GM12878 (cell line): ENCODE measurements at regions not wholly inside any gene's neighbourhood (a gene's known extent, or its start where the extent isn't known, plus 50 kb on each side); places are given as distances from the start of the nearest gene placed in this dataset.

Source experiments
- ATAC-seq: fragments of 200-7000 bp; cut with Tn5 transposase; 3 replicates; pipeline ENCODE4 v1.9.1; 2020; ENCODE audit warnings: mild to moderate bottlenecking, moderate library complexity
- BruUV-seq: library from RNA; stranded (reverse); fragments of 400-500 nt; replicated peaks from 2 replicates; lab custom pipeline; 2021; lab: Mats Ljungman, UMichigan
- CTCF ChIA-PET: fragments of 300-600 bp; sonication (Branson Sonifier 250); formaldehyde crosslinking; extraction: SDS; loops from one replicate; lab custom pipeline; 2021; ENCODE audit warnings: inconsistent platforms; lab: Yijun Ruan, JAX
- POLR2A ChIA-PET: fragments of 350-600 bp; formaldehyde crosslinking; extraction: SDS; loops from one replicate; lab custom pipeline; 2021; ENCODE audit warnings: inconsistent platforms; lab: Charles Lee
- RAD21 ChIA-PET: fragments of 300-600 bp; sonication (Branson Sonifier 250); formaldehyde crosslinking; loops from one replicate; lab custom pipeline; 2023; ENCODE audit warnings: antibody characterized with exemption; ENCODE audit not compliant: unreplicated experiment; lab: Charles Lee
- SMC1A ChIA-PET: fragments of 300-600 bp; sonication (Branson Sonifier 250); formaldehyde crosslinking; loops from one replicate; lab custom pipeline; 2023; ENCODE audit not compliant: unreplicated experiment, uncharacterized antibody; lab: Charles Lee
- DNase-seq: peaks from one replicate; pipeline ENCODE4 v3.0.0-alpha.2; 2011; ENCODE audit warnings: low read depth, low spot score
- FAIRE-seq: peaks from 3 replicates; lab custom pipeline; 2011; peaks lifted over from hg19 to GRCh38; lab: Jason Lieb, UNC
- H2AFZ ChIP-seq: 2 replicates; pipeline ENCODE4 v1.6.0; 2011; ENCODE audit warnings: low read depth, low read length, control low read depth; ENCODE audit not compliant: control insufficient read depth
- H3K27ac ChIP-seq: 2 replicates; pipeline ENCODE4 v1.5.1; 2011; ENCODE audit warnings: control low read depth; ENCODE audit not compliant: control insufficient read depth, insufficient read depth
- H3K27me3 ChIP-seq, 2 experiments: replicated peaks in 1 of 2; 2 replicates each; pipeline versions ENCODE4 v1.6.0 to v1.6.1; 2011; ENCODE audit warnings: low read length in 1 of 2; ENCODE audit not compliant: control insufficient read depth in 2 of 2, insufficient read depth in 2 of 2
- H3K36me3 ChIP-seq, 2 experiments: 2 replicates each; pipeline ENCODE4 v1.5.1; 2011; ENCODE audit warnings: low read length in 1 of 2; ENCODE audit not compliant: control insufficient read depth in 2 of 2, insufficient read depth in 2 of 2
- H3K4me1 ChIP-seq: 2 replicates; pipeline ENCODE4 v1.6.1; 2011; ENCODE audit warnings: mild to moderate bottlenecking, low read length, moderate library complexity, mixed read lengths; ENCODE audit not compliant: control insufficient read depth, insufficient read depth
- H3K4me2 ChIP-seq: 2 replicates; pipeline ENCODE4 v1.6.0; 2011; ENCODE audit warnings: control low read depth; ENCODE audit not compliant: control insufficient read depth, insufficient read depth
- H3K4me3 ChIP-seq: fragments of 200-600 bp; sonication (generic); 2 replicates; pipeline ENCODE4 v1.5.1; 2016
- H3K79me2 ChIP-seq: 2 replicates; pipeline ENCODE4 v1.6.0; 2011; ENCODE audit warnings: low read length; ENCODE audit not compliant: control insufficient read depth, insufficient read depth
- H3K9ac ChIP-seq: 2 replicates; pipeline ENCODE4 v1.8.0; 2011; ENCODE audit warnings: low read length, control low read depth, mixed read lengths; ENCODE audit not compliant: control insufficient read depth, insufficient read depth
- H3K9me3 ChIP-seq: replicated peaks from 3 replicates; pipeline ENCODE4 v1.5.1; 2011; ENCODE audit warnings: mild to moderate bottlenecking, low read length; ENCODE audit not compliant: control insufficient read depth, insufficient read depth
- H4K20me1 ChIP-seq: 2 replicates; pipeline ENCODE4 v1.6.0; 2011; ENCODE audit not compliant: control insufficient read depth, insufficient read depth
- BHLHE40 ChIP-seq, 2 experiments: fragments of 450-650 bp in 1 of 2; IDR thresholded peaks; 2 replicates each; pipeline ENCODE4 v1.6.1; 2011 to 2017; ENCODE audit warnings: low read depth in 2 of 2, borderline replicate concordance in 1 of 2, improper control_type of control experiment in 1 of 2, low read length in 1 of 2, mild to moderate bottlenecking in 1 of 2
- CEBPB ChIP-seq, 2 experiments: fragments of 150-350 bp in 1 of 2; IDR thresholded peaks; 2 replicates each; pipeline ENCODE4 v1.6.1; 2012 to 2014; ENCODE audit warnings: low read depth in 2 of 2, low read length in 2 of 2, borderline replicate concordance in 1 of 2, inconsistent platforms in 1 of 2
- CHD4 ChIP-seq: fragments of 200-600 bp; sonication (generic); IDR thresholded peaks from 2 replicates; pipeline ENCODE4 v1.6.1; 2016; ENCODE audit warnings: mild to moderate bottlenecking
- IKZF1 ChIP-seq: fragments of 450-650 bp; conservative IDR thresholded peaks from 2 replicates; pipeline ENCODE4 v1.6.1; 2017; ENCODE audit warnings: antibody characterized with exemption, mild to moderate bottlenecking
- JUNB ChIP-seq: IDR thresholded peaks from 2 replicates; pipeline ENCODE4 v1.6.1; 2016; ENCODE audit warnings: antibody characterized with exemption, mild to moderate bottlenecking
- NBN ChIP-seq: fragments of 450-650 bp; IDR thresholded peaks from 2 replicates; pipeline ENCODE4 v1.6.1; 2016
- NFYA ChIP-seq: IDR thresholded peaks from 2 replicates; pipeline ENCODE4 v1.6.1; 2011; ENCODE audit warnings: low read depth, mild to moderate bottlenecking, low read length, improper control_type of control experiment, borderline replicate concordance
- RAD21 ChIP-seq: IDR thresholded peaks from 2 replicates; pipeline ENCODE4 v1.6.1; 2011; ENCODE audit warnings: mild to moderate bottlenecking, low read depth, low read length, moderate library complexity; ENCODE audit not compliant: insufficient read depth
- SPI1 ChIP-seq: IDR thresholded peaks from 2 replicates; pipeline ENCODE4 v1.6.1; 2011; ENCODE audit warnings: low read depth, mild to moderate bottlenecking, low read length, moderate library complexity, borderline replicate concordance; ENCODE audit not compliant: insufficient read depth
- WGBS: methylation state at CpG from one replicate; pipeline ENCODE4 v1.1.6; 2016; ENCODE audit warnings: low lambda C conversion rate; ENCODE audit not compliant: insufficient replicate concordance, insufficient coverage; ENCODE audit errors: missing lambda C conversion rate; 5-methylcytosine and 5-hydroxymethylcytosine counted together
- in situ Hi-C: fragments of 300-500 bp; cut with MboI; formaldehyde crosslinking; loops from 9 replicates; pipeline ENCODE4 v1.14.3; 2018; ENCODE audit warnings: mixed read lengths
- intact Hi-C: fragments of 100-400 bp; cut with micrococcal nuclease; formaldehyde crosslinking; loops from one replicate; pipeline ENCODE4 v1.14.2; 2022; ENCODE audit not compliant: unreplicated experiment
- TF ChIP-seq, protein P1 (sequence below): IDR thresholded peaks from 2 replicates; pipeline ENCODE4 v1.6.1; 2011; ENCODE audit warnings: borderline replicate concordance, low read depth, mild to moderate bottlenecking, moderate library complexity, mixed read lengths, low read length; ENCODE audit not compliant: insufficient read depth; ENCODE audit errors: extremely low read length

DNA sequence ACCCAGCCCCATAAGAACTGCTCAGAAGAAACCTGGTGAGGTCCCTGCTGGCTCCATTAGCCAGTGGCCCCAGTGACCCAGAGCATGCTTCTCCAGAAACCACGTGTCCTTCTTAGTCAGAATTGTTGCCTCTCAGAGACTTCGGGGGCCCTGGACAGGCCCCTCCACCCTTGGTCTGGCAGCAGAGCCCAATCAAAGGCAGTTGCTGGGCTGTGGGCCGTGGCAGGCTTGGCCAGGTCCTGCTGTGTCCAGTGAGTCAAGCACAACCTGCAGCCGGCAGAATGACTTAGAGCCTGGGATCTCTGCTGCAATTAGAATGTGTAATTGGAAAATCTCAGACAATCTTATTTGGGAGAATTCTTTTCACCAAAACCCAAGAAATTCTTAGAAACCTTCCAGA lies 502.0 kb upstream of the KLF4 start:
- in situ Hi-C loops, result no loop called here
- POLR2A ChIA-PET, result no interaction called here

DNA sequence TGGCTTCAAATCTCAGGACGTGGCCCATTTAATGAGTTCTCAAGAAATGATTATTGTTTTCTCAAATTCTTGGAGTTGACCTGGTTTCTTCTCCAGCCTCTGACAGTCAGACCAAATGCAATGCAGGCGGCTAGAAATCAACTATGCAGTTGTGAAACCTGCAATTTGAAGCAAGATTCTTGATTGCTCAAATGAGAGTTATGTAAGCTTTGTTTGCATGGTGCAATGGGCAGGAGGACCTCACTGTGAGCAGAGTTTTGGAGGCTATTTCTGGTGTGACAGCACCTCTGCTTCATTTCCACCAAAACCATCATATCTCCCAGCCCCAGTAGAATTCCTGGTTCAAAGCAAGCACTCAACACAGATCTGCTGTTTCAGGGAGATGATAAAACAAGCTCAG lies 500.0 kb upstream of the KLF4 start:
- SMC1A ChIA-PET, result no interaction called here
- no TSS peak for BruUV-seq
- POLR2A ChIA-PET, result no interaction called here
- CTCF ChIA-PET, result no interaction called here
- Histone ChIP-seq H3K4me3 (no peak overlapping the region), H4K20me1 (no peaks in the 10 kb centered on the region), H2AFZ (no peak overlapping the region), H3K27ac (no peak overlapping the region), H3K27me3 (no peaks in the 10 kb centered on the region), H3K36me3 (no peaks in the 10 kb centered on the region), H3K4me1 (no peaks in the 10 kb centered on the region), H3K79me2 (no peaks in the 10 kb centered on the region), H3K4me2 (no peak overlapping the region), H3K9ac (no peak overlapping the region), H3K9me3 (no peaks in the 10 kb centered on the region)
- FAIRE-seq (no peak), DNase-seq (no peak), ATAC-seq (no peak)
- TF ChIP-seq, protein P1, sequence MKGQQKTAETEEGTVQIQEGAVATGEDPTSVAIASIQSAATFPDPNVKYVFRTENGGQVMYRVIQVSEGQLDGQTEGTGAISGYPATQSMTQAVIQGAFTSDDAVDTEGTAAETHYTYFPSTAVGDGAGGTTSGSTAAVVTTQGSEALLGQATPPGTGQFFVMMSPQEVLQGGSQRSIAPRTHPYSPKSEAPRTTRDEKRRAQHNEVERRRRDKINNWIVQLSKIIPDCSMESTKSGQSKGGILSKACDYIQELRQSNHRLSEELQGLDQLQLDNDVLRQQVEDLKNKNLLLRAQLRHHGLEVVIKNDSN, result no peak
- RAD21 ChIA-PET, result no interaction called here
- in situ Hi-C loops (no loop called here), intact Hi-C loops (no loop called here)
- 0% methylated on average over 2 of the region's 2 CpGs for WGBS

More for the DNA sequence above, 502.0 kb upstream of the KLF4 start:
- ChIA-PET RAD21 (no interaction called here), SMC1A (no interaction called here), CTCF (no interaction called here)
- 22% methylated on average over 4 of the region's 4 CpGs for WGBS
- no peak for FAIRE-seq
- Histone ChIP-seq H3K4me3 (no peak overlapping the region), H3K27ac (no peak overlapping the region), H3K4me1 (no peaks in the 10 kb centered on the region), H4K20me1 (no peaks in the 10 kb centered on the region), H3K4me2 (no peak overlapping the region), H3K36me3 (no peaks in the 10 kb centered on the region), H2AFZ (no peak overlapping the region), H3K79me2 (no peaks in the 10 kb centered on the region), H3K9me3 (no peaks in the 10 kb centered on the region), H3K27me3 (no peaks in the 10 kb centered on the region), H3K9ac (no peak overlapping the region)
- TF ChIP-seq CHD4 (no peak), JUNB (no peak), RAD21 (no peak), CEBPB (IDR thresholded peaks at IDR 0.05; ENCODE audit: borderline replicate concordance in 1 of 2, low read depth in 2 of 2, low read length in 2 of 2) (no peak), NBN (no peak), SPI1 (no peak), BHLHE40 (IDR thresholded peaks at IDR 0.05; ENCODE audit: borderline replicate concordance in 1 of 2, low read depth in 2 of 2, low read length in 1 of 2) (no peak), NFYA (no peak), IKZF1 (no peak)
- no peak for ATAC-seq
- intact Hi-C loops, result no loop called here
- BruUV-seq, result no TSS peak
- no peak for DNase-seq
